Activated naive CD8-positive, alpha-beta T cell treated with anti-CD3 and anti-CD28 coated beads, Interleukin-2, amount 50 U/mL, for 24 hours (primary cell): ENCODE measurements at regions not wholly inside any gene's neighbourhood (a gene's known extent, or its start where the extent isn't known, plus 50 kb on each side); places are given as distances from the start of the nearest gene placed in this dataset.

Experiments
- ATAC-seq: fragments of 150-1000 bp; cut with Tn5 transposase; one replicate; pipeline ENCODE4 v1.10.0; 2021
- DNase-seq: peaks from one replicate; pipeline ENCODE4 v3.0.0; 2021
- H3K27ac Mint-ChIP-seq: one replicate; pipeline ENCODE4 v1.8.0; 2021; ENCODE audit warnings: mild to moderate bottlenecking, mixed read lengths
- H3K27me3 Mint-ChIP-seq: one replicate; pipeline ENCODE4 v1.8.0; 2021; ENCODE audit warnings: mixed read lengths
- H3K36me3 Mint-ChIP-seq: one replicate; pipeline ENCODE4 v1.8.0; 2021; ENCODE audit warnings: low read depth, mixed read lengths
- H3K4me1 Mint-ChIP-seq: one replicate; pipeline ENCODE4 v1.8.0; 2021; ENCODE audit warnings: mixed read lengths
- H3K4me3 Mint-ChIP-seq: one replicate; pipeline ENCODE4 v1.8.0; 2021; ENCODE audit warnings: mild to moderate bottlenecking, moderate library complexity, mixed read lengths
- H3K9me3 Mint-ChIP-seq: one replicate; pipeline ENCODE4 v1.8.0; 2021; ENCODE audit warnings: mixed read lengths

DNA sequence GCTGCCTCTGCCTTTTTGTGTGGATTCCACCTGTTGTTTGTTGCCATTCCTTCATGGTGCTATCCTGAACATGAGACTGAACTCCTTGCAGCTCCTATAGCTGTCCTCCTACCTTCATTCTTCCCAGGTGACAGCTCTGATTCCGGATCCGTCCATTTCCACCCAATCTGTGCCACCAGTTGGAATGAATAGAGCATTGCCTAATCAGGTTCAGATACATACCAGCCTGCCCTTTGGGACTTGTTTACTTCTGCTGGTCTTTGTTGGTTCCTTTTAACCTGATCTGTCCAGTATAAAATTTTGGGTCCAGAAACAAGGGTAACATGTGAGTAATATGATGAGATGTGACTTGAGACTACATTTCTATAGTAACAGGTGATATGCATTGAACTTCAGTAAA lies 136.3 kb upstream of the IGF1 start:
- ATAC-seq (no peak), DNase-seq (no peak)
- no peaks in the 10 kb centered on the region for H3K4me1 Mint-ChIP-seq
- H3K36me3 Mint-ChIP-seq: no peaks in the 10 kb centered on the region
- no peaks in the 10 kb centered on the region for H3K9me3 Mint-ChIP-seq
- H3K27ac Mint-ChIP-seq: no peak overlapping the region
- H3K4me3 Mint-ChIP-seq: no peak overlapping the region
- H3K27me3 Mint-ChIP-seq: peaks cover 2% of the 10 kb centered on the region

DNA sequence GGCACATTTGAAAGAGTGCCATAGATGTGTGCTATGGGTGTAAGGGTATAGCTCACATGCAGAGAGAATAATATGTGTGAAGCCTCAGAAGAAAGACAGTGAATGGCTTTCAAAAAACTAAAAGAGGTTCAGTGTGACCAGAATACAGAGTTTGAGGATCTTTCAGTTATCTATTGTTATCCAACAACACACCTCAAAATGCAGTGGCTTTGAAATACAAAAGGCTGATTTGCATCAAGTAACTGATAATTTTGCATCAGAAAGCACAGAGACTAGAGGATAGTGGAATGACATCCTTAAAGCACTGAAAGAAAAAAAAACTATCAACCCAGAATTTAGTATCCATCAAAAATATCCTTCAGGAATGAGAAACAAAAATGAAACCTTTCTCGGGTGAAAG lies 131.6 kb upstream of the IGF1 start:
- Mint-ChIP-seq H3K4me1 (no peaks in the 10 kb centered on the region), H3K9me3 (peaks cover 6% of the 10 kb centered on the region), H3K27me3 (peaks cover 2% of the 10 kb centered on the region), H3K4me3 (no peak overlapping the region), H3K36me3 (no peaks in the 10 kb centered on the region), H3K27ac (no peak overlapping the region)
- ATAC-seq (no peak), DNase-seq (no peak)

DNA sequence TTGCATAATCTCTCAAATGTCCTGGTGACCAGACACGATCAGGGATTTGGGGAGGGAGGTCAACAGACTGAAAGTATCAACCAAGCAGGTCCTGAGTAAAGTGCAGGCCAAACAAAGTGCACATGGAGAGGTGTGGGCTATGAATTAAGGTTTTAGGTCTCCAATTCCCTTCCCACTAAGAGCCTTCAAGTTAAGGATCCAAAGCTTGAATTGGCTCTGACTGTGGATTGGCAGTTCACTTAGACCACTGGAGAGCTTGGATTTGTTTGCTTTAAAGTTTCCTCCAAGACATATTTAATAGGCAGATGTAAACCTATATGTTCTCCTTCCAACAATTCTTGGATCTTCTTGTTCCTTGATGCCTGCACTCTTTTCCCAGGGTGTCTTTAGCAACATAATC lies 129.6 kb upstream of the IGF1 start:
- DNase-seq: no peak
- no peaks in the 10 kb centered on the region for H3K36me3 Mint-ChIP-seq
- H3K4me1 Mint-ChIP-seq: no peaks in the 10 kb centered on the region
- H3K4me3 Mint-ChIP-seq: no peak overlapping the region
- no peak overlapping the region for H3K27ac Mint-ChIP-seq
- H3K27me3 Mint-ChIP-seq: peaks cover 2% of the 10 kb centered on the region
- peaks cover 6% of the 10 kb centered on the region for H3K9me3 Mint-ChIP-seq
- ATAC-seq: no peak

DNA sequence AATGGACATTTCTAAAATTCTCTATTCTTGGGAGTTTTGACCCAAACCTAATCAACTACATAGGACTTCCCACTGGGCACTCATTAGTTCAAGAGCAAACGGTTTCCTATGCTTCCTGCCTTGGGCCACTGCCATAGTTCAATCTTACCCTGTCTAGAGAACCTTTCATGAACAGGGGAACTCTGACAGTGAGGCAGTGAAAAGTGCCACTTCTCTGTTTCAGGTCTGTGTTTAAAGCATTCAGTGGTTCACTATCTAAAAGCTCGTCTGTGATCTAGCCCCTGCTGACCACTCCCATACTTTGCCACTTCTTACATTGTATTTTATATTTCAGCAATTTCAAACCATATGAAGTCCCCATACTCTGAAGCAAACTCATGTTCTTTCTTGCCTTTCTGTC lies 122.7 kb upstream of the IGF1 start:
- DNase-seq (no peak), ATAC-seq (no peak)
- Mint-ChIP-seq H3K9me3 (peaks cover 6% of the 10 kb centered on the region), H3K4me3 (no peak overlapping the region), H3K27ac (no peak overlapping the region), H3K36me3 (no peaks in the 10 kb centered on the region), H3K27me3 (peaks cover 2% of the 10 kb centered on the region), H3K4me1 (no peaks in the 10 kb centered on the region)

DNA sequence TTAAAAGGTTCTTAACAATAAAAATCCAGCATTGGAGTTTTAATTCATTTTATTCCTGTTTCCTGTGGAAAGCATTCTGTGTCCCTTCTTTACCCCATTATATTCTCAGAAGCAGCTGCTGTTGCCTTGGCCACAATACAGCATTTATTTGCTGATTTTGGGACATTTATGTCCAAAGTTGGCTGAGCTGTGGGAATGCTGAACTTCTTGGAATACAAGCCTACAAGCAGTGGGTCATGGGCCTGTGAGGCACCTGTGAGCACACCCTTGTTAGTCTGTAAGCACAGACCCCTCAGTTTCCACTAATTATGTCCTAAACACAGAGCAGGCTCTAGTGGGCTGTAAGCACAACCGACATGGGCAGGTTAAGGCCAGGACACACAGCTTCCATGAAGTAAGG lies 122.2 kb upstream of the IGF1 start:
- Mint-ChIP-seq H3K27ac (no peak overlapping the region), H3K36me3 (no peaks in the 10 kb centered on the region), H3K4me1 (no peaks in the 10 kb centered on the region), H3K27me3 (peaks cover under 1% of the 10 kb centered on the region), H3K4me3 (no peak overlapping the region), H3K9me3 (peaks cover 4% of the 10 kb centered on the region)
- no peak for ATAC-seq
- no peak for DNase-seq

DNA sequence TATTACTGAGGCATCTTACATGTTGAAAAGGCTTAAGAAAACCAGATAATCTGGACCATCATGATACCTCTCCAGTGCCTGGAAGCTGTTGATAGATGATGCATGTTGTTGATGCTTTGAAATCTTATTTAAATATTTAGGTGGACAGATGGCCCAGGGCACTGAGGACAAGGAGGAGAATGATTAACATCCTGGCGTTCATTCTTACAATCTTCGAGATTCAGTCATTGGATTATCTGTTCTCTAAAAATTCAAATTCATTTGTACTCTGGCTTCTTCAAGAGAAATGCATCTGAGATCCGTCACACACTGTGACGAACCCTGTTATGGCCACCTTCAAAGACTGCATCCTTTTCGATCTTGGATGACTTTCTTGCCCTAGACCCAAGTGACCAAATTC lies 121.3 kb upstream of the IGF1 start:
- no peak overlapping the region for H3K4me3 Mint-ChIP-seq

DNA sequence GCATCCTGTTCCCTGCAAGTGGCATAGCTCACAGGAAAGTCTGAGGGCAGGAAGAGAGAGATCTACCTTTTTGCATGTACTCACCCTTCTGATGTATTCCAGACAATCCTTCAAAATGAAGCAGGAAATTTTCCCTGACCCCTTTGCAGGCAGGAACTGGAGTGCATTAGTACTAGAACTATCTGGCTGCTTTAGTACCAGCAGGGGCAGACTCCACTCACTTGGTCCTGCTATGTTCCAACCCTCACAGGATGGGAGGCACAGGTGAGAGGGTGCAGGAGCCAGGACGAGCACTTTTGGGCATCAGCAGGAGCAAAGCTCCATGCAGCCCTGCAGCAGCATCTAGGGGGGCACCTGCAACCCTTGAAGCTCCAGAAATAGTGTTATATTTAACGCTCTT lies 116.3 kb upstream of the IGF1 start:
- H3K27me3 Mint-ChIP-seq: no peaks in the 10 kb centered on the region
- H3K9me3 Mint-ChIP-seq: no peaks in the 10 kb centered on the region
- H3K36me3 Mint-ChIP-seq: no peaks in the 10 kb centered on the region
- H3K27ac Mint-ChIP-seq: no peak overlapping the region
- DNase-seq (no peak), ATAC-seq (no peak)
- no peaks in the 10 kb centered on the region for H3K4me1 Mint-ChIP-seq
- no peak overlapping the region for H3K4me3 Mint-ChIP-seq

More for the DNA sequence above, 121.3 kb upstream of the IGF1 start:
- Mint-ChIP-seq H3K9me3 (no peaks in the 10 kb centered on the region), H3K27me3 (no peaks in the 10 kb centered on the region), H3K36me3 (no peaks in the 10 kb centered on the region), H3K27ac (no peak overlapping the region), H3K4me1 (no peaks in the 10 kb centered on the region)
- DNase-seq (no peak), ATAC-seq (no peak)

DNA sequence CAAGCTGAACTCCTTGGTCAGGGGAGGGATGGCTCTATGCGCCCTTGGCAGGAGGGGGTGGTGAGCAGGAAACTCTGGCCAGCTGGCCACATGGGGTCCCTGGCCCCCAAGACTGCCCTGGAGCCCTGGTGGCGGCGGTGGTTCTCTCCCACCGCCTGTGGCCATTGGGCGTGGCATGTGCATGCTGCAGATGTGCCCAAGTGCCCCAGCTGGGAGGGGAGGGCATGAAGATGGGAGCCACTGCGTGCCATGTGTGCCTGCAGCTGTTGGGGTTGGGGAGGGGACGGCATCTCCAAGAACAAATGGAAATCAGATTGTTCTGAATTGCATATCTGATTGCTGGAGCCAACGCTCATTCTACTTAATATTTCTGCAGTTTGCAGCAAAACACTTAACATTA lies 115.7 kb upstream of the IGF1 start:
- H3K9me3 Mint-ChIP-seq: no peaks in the 10 kb centered on the region
- H3K27ac Mint-ChIP-seq: no peak overlapping the region
- no peak for DNase-seq
- no peaks in the 10 kb centered on the region for H3K36me3 Mint-ChIP-seq
- H3K27me3 Mint-ChIP-seq: no peaks in the 10 kb centered on the region
- no peak for ATAC-seq
- no peaks in the 10 kb centered on the region for H3K4me1 Mint-ChIP-seq
- no peak overlapping the region for H3K4me3 Mint-ChIP-seq

DNA sequence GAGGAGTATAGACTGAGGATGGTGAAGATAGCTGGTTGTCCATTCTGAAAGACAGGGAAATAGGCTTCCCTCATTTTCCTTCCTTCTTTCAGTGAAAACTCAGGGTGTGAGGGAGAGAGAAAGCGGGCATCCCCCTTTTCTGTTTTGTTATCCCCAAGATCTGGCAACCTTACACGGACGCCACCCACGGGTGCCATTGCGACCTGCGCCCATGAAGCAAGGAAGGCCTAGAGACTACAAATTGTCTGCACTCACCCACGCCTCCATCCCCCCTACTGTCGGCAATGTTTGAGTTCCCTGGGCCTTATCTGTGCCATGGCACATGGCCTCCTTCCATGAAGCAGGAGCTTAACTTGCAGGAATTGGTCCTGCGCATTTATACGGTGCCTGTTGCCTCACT lies 115.0 kb upstream of the IGF1 start:
- Mint-ChIP-seq H3K27me3 (no peaks in the 10 kb centered on the region), H3K4me3 (no peak overlapping the region), H3K36me3 (no peaks in the 10 kb centered on the region), H3K9me3 (no peaks in the 10 kb centered on the region), H3K4me1 (no peaks in the 10 kb centered on the region), H3K27ac (no peak overlapping the region)
- DNase-seq (no peak), ATAC-seq (no peak)

DNA sequence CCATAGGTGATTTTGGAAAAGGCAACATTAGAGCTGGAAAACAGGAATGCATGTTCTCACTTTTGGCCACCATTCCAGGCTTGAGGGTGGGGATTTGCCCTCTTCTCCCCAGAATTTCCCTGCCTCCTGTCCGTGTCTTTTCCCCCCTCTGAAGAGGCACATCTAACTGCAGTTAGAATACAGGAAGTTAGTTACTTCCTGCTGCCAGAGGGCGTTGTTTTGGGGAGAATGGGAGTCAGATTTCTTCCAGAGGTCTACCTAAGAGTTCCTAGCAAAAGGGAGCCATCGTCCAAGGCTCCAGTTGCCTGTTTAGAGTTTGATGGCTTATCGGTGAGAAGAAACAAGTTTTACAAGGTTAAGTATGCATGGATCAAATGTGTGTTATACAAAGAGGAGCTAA lies 112.8 kb upstream of the IGF1 start:
- H3K27me3 Mint-ChIP-seq: no peaks in the 10 kb centered on the region
- H3K9me3 Mint-ChIP-seq: no peaks in the 10 kb centered on the region
- H3K36me3 Mint-ChIP-seq: no peaks in the 10 kb centered on the region
- H3K27ac Mint-ChIP-seq: no peak overlapping the region
- DNase-seq (no peak), ATAC-seq (no peak)
- no peaks in the 10 kb centered on the region for H3K4me1 Mint-ChIP-seq
- no peak overlapping the region for H3K4me3 Mint-ChIP-seq

DNA sequence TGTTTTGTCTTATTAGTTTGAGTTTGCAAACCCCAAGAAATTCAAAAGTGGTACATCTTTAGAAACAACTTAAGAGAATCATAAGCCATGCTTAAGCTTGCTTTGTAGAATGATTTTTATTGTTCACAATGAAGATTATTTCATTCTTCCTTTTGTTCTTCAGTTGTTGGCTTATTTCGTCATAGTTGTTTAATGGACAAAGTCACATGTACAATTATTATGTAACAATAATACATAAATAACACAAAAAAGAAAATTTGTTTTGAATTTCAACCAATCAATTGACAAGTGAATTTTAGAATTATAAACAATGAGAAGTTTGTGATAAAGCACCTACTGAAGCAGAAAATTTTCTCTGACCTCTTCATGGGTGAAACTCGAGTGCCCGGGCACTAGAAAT lies 111.8 kb upstream of the IGF1 start:
- H3K27ac Mint-ChIP-seq: no peak overlapping the region
- H3K4me1 Mint-ChIP-seq: no peaks in the 10 kb centered on the region

DNA sequence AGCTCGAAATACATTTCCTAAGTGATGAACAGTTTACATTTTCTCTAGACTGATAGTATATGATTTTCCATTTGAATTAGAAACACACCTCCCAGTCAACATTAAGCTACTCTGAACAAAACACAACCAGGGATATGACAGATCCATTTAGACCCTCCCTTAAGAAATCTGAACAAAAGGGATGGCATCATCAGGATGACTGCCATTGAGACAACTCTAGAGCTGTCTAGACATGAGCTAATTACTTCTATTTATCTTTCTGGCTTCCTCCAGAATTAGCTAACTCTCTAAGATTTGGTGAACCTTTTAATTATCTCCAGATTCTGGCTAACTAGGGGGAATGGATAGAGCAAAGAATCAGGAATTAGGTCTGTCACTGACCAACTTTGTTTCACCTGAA lies 92.9 kb upstream of the IGF1 start:
- ATAC-seq (no peak), DNase-seq (no peak)
- no peaks in the 10 kb centered on the region for H3K9me3 Mint-ChIP-seq
- H3K36me3 Mint-ChIP-seq: no peaks in the 10 kb centered on the region
- peaks cover 5% of the 10 kb centered on the region for H3K27me3 Mint-ChIP-seq
- H3K4me3 Mint-ChIP-seq: no peak overlapping the region
- H3K4me1 Mint-ChIP-seq: no peaks in the 10 kb centered on the region
- H3K27ac Mint-ChIP-seq: no peak overlapping the region

More for the DNA sequence above, 111.8 kb upstream of the IGF1 start:
- no peak for ATAC-seq
- Mint-ChIP-seq H3K9me3 (no peaks in the 10 kb centered on the region), H3K27me3 (no peaks in the 10 kb centered on the region), H3K4me3 (no peak overlapping the region), H3K36me3 (no peaks in the 10 kb centered on the region)
- no peak for DNase-seq

DNA sequence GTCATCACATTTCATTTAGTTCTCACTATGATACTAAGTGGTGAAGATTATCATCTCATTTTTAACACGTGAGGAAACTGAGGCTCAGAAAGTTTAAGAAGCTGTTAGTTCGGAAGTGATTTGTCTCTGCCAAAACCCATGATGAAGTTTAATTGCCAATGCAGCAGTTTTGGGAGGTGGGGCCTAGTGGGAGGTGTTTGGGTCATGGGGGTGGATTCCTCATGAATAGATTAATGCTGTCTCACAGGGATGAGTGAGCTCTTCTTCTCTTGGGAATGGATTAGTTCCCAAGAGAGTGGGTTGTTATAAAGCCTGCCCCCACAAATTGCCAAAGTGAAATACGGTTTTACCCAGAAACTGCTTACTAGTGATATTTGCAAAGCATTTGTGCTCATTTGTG lies 91.5 kb upstream of the IGF1 start:
- Mint-ChIP-seq H3K4me3 (no peak overlapping the region), H3K27me3 (peaks cover 5% of the 10 kb centered on the region), H3K36me3 (no peaks in the 10 kb centered on the region), H3K4me1 (no peaks in the 10 kb centered on the region), H3K9me3 (no peaks in the 10 kb centered on the region), H3K27ac (no peak overlapping the region)
- DNase-seq (no peak), ATAC-seq (no peak)

DNA sequence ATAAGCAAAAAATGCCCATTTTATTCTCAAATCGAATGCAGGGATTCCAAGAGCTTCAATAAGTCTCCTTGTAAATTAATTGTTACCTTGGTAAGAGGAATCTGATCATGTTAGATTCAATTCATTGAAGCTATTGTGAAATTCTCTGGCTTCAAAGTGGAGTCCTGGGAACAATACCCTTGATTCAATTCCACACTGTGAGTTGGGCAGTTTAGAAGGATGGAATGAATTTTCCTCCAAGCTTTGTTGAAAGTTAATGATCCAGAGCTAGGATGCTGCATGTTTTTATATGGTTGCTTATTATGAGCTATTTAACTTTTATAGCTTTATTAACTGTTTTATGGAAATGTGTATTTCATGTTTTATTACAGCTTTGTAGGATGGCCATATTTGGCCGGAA lies 89.9 kb upstream of the IGF1 start:
- Mint-ChIP-seq H3K36me3 (no peaks in the 10 kb centered on the region), H3K4me3 (no peak overlapping the region), H3K4me1 (no peaks in the 10 kb centered on the region), H3K9me3 (no peaks in the 10 kb centered on the region), H3K27me3 (peaks cover 5% of the 10 kb centered on the region), H3K27ac (no peak overlapping the region)
- DNase-seq (no peak), ATAC-seq (no peak)

DNA sequence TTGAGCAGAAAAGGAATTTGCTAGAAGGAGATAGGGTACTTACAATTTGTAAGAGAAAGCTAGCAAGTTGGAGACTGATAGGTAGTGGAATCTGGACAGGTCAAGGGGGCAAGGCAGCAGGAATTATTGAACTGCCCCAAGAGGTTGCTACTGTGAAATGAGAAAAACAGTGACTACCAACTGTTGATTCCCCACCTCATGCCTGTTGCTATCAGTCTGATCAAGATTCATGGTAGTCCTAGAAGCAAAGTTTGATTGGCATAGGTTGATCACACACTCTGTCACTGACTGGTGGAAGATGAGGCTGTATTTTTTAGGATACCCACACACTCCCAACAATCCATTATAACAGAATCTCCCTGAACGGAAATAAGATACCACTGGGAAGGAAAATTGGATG lies 89.4 kb upstream of the IGF1 start:
- Mint-ChIP-seq H3K36me3 (no peaks in the 10 kb centered on the region), H3K4me3 (no peak overlapping the region), H3K27ac (no peak overlapping the region), H3K4me1 (no peaks in the 10 kb centered on the region), H3K27me3 (peaks cover 5% of the 10 kb centered on the region), H3K9me3 (no peaks in the 10 kb centered on the region)
- no peak for DNase-seq
- ATAC-seq: no peak

DNA sequence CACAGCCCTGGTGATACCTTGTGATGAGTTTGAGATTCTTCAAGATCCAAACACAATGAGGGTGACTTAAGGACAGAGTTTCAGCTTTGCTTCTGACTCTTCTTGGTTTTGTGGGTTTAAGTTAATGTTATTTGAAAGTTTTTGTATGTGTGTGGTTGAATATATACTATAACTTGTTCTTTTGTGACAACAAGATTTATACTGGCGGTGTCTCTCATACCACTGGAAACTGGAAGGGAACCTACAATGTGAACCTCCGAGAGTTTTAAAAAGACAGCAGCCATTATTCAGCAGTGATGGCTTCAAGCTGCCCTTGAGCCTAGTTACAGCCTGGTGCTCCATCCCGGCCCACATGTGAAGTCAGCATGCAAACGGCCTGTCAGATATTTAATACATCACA lies 87.9 kb upstream of the IGF1 start:
- peaks cover 2% of the 10 kb centered on the region for H3K27me3 Mint-ChIP-seq
- ATAC-seq (no peak), DNase-seq (no peak)
- no peaks in the 10 kb centered on the region for H3K36me3 Mint-ChIP-seq
- H3K27ac Mint-ChIP-seq: no peak overlapping the region
- no peaks in the 10 kb centered on the region for H3K9me3 Mint-ChIP-seq
- no peaks in the 10 kb centered on the region for H3K4me1 Mint-ChIP-seq
- no peak overlapping the region for H3K4me3 Mint-ChIP-seq
